ENCODE measurements at regions not wholly inside any gene's neighbourhood (a gene's known extent, or its start where the extent isn't known, plus 50 kb on each side); places are given as distances from the start of the nearest gene placed in this dataset.
"Not testable (repeated sequence)": the region's sequence is repeated elsewhere in the genome, so short reads cannot be mapped to it uniquely, and the experiment has no call there.

GRCh38 chr2:91466780-91467363 lies 2775.4 kb downstream of the RPIA start:
- not testable (repeated sequence) for TF ChIP-seq CTCF (conservative IDR thresholded peaks at IDR 0.05); EZH2 (IDR thresholded peaks at IDR 0.05; ENCODE audit: low read depth)
